Stimulated activated CD4-positive, alpha-beta T cell treated with anti-CD3 and anti-CD28 coated beads, TNF-alpha, amount 100 ng/mL, for 24 hours (primary cell): ENCODE measurements at regions not wholly inside any gene's neighbourhood (a gene's known extent, or its start where the extent isn't known, plus 50 kb on each side); places are given as distances from the start of the nearest gene placed in this dataset.

ENCODE experiments used
- DNase-seq, 3 experiments: peaks; one replicate each; pipeline ENCODE4 v3.0.0-alpha.2; 2020; ENCODE audit warnings: low read depth in 3 of 3

DNA sequence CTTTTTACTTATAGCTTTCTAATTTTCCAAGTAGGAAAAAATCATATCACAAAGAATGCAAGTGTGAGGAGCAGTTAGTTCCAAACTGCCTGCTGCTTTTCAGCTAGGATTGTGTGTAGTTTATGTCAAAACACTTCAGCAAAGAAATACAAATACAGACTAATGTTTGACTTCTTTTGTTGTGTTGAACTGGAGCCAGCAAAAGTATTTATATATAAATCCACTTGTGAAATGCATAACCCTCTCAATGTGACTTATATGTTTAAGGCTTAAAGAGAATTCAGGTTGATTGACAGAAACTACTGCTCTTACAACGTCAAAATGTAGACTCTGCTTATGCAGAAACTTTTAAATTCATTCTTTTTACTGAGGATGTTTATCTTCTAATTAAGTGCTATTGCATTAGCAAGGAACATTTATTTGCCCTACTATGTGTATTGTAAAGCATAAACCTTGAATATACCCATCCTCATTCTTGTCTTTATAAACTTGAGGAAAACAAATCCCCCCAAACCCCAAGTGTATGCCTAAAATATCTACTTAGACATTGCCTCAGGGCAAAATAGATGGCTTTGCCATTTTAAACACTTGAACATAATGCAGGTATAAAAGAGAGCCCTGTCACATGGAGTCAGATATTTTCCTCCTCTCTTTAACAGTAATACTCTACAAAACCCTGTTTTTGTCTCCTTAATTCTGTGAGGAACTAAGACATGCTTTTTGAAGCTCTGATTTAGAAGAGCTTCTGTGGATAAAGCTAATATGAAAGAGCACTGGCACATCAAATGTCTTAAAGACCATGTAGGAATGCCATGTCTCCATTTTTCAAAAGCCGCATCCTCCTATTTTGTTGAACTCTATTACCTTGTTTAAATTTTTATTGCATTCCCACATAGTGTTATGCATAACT lies 302.8 kb upstream of the TBC1D5 start:
- no peak for DNase-seq

DNA sequence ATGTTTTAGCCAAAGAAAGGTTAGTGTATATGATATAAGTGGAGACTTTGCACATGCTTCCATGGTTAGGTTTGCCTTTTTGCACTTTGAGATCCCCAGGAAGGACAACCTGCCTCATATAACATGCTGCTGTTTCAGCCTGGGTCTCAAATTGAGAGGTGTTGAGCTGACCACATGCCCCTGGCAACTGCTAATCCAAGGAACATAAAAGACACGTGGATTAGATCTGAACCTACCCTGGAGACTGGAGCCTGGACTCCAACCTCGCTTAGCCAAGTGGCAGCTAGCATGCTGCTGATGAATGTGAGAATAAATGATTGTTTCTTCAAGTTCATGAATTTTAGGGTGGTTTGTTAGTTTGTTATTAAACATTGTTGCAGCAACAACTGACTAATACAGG lies 301.8 kb upstream of the TBC1D5 start:
- no peak for DNase-seq

DNA sequence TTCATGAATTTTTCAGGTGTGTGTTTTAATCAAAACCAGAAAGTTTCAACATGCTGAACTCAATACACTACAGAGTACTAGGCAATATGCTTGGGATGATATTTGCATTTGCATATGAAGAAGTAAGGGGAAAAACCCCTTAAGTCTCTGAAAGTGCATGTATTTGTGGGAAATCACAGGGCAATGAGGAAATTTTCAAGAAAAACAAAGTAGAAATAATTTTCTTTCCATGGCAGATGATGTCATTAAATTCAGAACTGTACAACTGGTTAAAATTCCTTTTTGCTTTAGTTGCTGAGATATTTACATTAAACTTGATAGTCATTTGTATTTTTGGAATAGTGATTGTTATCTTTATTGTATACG lies 294.0 kb upstream of the TBC1D5 start:
- no peak for DNase-seq

DNA sequence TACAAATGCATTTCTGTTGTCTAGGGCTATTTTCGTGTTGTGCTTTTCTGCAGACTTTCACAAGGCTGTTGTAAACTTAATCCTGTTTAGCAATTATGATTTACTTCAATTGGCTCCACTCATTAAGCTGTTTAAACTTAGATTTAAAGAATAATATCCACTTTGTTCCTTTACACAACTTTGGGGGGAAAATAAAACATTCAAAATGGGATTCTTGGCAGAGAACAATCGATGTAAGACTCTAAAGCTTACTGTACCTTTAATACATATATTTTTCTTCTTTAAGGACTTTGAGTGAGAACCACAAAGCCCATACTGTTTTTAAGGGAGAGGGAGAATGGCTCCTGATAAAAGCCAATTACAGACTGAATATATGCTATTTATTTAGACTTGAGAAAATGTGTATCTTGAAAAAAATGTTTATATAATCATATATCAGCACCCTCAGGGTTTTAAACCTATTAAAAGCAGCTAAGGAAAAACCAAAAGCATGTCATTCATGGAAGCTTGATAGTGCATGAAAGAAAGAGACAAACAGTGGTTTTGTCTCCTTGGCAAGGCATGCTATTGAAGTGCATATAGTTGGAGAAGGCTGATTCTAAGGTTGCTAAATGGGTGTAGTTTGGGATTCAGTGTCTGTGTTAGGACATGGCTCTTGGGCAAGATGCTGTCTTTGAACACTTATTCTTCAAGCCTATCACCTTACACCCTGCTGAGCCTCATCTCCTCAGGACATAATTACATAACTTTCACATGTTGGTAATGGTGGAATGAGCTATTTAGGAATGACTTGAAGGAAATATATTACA lies 293.4 kb upstream of the TBC1D5 start:
- no peak for DNase-seq

DNA sequence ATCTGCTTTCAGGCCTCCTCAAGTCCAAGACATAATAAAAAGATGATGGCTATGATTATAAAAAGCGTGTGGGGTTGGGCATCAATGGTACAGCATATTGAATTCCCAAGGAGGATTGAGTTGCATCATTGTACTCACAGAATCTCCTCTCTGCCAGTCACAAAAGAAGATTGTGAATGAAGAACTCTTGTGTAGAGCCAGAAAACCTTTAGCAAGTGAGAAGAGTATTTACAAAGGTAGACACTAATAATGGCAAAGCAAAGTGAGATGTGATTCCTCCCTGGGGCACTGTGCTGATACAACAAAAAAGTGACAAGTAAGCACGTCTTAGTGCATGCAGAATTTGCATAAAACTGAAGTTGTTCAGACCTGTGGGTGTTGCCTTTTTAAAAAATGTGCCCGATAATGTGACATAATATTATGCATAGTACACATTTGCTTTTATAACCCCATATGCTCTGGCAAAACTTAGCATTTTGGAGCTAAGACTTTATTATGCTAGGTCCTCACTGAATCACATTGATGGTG lies 291.2 kb upstream of the TBC1D5 start:
- DNase-seq, result no peak

DNA sequence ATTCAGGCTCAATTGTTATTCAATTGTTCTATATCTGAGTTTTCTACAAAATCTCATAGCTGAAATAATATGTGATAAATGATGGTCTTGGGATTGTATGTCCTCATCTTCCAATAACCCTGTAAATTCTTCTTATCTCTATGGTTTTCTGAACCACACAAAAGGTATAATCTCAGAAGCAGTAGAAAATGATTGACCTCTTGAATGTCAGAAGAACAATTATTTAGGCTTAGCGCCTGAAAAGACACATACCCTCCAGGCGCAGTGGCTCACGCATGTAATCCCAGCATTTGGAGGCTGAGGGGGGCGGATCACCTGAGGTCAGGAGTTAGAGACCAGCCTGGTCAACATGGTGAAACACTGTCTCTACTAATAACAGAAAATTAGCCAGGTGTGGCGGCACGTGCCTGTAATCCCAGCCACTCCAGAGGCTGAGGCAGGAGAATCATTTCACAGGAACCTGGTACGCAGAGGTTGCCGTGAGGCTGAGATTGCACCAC lies 288.0 kb upstream of the TBC1D5 start:
- no peak for DNase-seq

DNA sequence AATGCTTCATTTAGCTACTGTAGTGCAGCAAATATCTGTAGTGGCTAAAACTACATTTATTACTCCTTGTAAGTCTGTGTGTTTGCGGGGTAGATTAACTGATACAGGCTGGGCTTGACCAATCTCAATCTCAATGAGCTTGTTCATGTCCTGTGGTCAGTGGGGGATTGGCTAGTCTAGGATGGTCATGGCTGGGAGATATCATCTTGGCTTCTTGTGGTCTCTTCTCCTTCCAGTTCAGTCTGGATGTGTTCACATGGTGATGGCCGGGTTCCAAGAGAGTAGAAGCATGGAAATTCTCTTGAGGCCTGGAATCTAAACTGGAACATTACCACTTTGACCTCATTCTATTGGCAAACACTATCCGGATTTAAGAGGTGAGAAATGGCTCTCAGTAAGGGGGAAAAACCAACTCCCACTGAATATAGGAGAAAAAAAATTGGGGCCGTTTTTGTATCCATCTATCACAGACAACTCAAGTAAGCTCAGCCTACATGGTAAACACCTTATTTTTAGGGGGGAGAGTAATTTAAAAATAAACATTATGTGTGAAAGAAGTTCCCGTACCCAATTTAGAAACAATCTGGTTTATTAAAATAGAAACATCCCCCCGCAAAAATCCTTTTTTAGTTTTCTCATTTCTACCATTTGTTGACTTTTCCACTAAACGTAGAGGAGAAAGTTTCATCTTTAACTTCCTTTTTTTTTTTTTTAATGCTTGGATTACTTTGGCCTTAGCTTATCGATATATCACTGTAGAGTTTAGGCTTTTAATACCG lies 284.9 kb upstream of the TBC1D5 start:
- DNase-seq, result no peak

DNA sequence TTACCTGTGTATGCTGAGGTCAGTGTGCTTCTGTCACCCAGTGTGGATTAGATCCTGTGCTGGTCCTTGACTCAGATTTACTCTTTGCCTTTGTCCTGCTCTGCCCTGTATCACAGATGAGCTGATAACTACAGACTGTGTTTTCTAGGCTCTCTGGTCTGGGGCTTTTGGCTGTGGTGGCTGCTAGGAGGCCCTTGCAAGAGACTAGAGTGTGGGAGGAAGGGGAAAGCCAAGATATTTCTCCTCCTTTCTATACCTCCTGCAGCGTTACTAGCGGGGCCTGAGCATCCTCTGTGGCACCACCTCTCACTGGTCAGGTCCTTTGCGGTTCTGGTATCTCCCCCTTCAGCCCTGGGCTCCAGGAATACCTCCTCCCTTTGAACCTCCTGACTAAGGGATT lies 282.3 kb upstream of the TBC1D5 start:
- no peak for DNase-seq

DNA sequence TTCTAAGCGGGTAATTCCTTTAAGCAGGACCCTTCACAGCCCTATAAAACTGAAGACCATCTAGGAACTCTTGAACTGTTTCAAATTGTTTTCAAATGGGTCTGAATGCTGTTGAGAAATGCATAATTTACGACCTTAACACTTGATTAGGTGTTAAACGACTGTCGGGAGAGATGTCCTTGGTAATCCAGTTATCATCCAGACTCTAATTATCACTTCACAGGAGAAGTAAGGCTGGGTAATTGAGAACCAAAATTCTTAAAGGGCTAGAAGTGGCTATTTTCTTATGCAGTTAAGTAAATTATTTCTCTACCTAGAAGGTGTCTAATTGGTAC lies 276.7 kb upstream of the TBC1D5 start:
- DNase-seq, result no peak

DNA sequence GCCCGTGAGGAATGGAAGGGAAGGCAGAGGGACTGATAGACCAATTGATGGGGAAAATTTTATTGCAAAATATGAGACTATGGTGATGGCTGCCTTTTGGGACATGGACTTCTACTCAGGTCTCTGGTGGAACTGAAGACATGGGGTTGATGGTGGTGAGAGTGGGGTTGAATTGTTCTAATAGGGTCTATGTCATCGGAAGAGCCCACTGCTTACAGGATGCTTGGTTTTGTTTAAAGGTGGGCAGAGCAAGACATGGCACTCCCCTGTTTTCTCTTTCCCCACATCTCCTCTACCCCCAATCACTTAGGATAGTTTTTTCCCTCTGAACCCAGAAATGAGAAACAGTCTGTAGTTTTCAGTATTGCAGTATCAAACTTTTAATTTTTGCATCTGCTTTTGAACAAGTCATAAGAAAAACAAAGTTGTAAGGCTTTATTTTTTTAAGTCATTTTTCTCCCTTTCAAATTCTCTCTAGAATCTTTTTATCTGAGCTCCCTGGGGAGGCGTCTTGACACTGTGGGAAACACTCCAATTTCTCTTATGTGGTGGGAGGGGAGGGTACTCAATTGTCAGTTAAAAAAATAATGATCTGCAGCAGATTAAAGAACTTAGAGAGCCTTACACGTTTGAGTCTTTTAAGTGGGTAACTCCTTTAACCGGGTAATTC lies 276.2 kb upstream of the TBC1D5 start:
- DNase-seq, result no peak

DNA sequence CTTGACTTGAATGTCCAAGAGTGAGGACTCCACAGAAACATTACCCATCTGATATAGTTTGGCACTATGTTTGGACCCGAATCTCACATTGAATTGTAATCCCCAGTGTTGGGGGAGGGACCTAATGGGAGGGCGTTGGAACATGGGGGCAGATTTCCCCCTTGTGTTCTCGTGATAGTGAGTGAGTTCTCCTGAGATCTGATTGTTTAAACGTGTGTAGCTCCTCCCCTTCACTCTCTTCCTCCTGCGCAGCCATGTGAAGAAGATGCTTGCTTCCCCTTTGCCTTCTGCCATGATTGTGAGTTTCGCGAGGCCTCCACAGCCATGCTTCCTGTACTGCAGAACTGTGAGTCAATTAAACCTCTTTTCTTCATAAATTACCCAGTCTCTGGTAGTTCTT lies 273.9 kb upstream of the TBC1D5 start:
- no peak for DNase-seq

DNA sequence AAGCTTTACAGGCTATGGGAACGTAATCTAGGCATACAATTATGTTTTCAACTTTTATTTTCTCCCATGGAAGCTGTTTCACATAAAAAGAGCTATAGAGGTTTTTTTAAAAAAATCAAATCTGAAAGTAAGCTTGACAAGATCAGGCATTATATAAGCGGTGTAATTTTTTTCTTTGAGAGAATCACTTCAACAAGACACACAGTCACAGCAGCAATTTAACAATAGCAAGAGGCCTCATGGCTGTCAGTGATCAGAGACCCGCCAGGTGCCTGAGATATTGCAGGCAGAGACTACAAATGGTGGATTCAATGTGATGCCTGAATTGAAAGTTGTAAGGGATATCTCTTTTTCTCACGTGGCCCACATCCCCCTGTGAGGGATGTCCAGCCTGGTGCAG lies 270.5 kb upstream of the TBC1D5 start:
- no peak for DNase-seq

DNA sequence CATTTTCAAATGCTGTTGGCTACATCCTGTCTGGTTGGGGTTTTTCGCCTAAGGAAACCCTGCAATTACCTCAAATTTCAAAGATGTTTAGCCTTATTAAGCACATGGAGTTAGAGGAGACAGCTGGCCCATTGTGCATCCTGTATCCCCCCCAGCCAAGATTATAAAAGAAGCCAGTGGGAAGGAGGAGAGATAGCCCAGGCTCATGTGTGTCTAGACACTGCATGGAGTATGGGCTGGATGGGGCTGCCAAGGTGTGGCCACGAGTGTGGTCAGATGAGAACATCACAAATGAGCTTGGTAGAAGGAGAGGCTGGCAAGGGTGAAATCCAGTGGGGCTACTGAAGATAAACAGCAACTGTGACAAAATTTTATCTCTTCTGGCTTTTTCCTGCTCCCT lies 270.0 kb upstream of the TBC1D5 start:
- no peak for DNase-seq

DNA sequence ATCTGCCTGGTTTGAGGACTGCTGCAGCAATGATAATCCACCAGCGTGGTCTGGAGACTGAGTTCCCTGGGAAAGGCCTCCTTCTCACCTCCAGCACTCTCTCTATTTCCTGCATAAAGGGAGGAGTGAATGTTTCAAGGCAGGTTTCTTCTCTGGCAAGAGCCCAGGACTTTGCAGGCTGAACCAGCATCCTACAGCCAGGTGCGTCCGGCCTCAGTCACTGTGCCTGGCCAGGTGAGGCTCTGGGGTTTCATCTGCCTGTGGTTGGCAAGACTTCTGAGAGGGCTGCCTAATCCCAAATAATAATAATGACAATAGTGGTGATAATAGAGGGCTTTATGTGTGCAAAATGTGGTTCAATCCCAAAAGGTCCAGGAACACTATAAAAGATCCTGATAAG lies 269.0 kb upstream of the TBC1D5 start:
- no peak for DNase-seq

DNA sequence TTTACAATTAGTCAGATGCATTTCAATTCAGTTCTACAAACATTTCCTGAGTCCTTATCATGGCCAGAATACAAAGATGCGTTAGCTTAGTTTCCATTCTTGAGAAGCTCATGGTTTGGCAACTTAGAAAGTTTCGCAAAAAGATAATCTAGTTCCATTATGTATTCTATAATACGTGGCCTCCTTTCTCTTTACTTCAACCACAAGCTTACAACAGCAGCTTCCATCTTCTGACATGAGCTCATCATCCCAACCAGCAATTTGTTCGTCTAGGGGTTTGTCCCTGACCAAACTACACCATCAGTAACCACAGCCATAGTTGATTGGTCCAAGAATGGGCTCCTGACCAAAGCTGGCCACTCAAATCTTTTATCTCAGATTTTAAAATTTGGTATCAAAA lies 267.6 kb upstream of the TBC1D5 start:
- DNase-seq, result no peak

DNA sequence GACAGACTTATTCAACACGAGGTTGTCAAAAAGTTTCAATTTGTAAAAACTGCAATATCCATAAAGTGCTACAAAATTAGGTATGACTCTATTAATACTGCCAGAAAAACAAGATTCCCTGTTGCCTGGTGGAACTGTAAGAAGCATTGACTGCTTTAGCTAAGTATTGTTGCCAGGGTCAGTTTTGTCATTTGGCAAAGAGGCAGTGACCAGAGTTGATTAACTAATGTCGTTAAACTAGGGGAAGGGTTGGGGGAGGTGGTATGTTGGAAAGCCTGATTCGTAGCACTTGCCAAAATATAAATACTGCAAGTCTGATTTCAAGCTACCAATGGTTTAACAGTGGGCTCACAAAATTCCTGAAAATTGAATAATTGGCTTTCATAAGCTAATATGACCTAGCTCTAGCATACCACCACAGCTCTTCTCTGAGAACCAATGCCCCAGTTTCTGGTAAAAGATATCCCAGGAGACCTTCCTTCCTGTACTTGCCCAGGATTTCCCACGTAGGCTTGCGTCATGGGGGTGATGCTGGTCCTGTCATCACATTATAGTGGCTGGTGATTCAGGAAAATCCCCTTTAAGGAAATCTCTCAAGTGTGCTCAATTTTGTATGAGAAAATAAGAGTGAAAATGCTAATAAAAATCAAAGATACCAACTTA lies 266.4 kb upstream of the TBC1D5 start:
- DNase-seq, result no peak

DNA sequence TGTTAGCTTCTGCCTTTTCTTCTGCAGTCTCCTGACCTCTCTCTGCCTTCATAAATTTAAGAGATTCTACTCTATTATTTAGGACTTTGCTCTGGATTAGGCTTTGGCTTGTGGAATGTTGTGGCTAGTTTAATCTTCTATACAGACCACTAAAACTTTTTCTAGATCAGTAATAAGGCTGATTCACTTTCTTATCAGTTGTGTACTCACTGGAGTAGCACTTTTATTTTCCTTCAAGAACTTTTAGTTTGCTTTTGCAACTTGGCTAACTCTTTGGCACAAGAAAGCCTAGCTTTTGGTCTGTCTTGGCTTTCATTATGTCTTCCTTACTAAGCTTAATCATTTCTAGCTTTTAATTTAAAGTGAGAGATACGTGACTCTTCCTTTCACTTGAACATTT lies 265.5 kb upstream of the TBC1D5 start:
- DNase-seq, result no peak

DNA sequence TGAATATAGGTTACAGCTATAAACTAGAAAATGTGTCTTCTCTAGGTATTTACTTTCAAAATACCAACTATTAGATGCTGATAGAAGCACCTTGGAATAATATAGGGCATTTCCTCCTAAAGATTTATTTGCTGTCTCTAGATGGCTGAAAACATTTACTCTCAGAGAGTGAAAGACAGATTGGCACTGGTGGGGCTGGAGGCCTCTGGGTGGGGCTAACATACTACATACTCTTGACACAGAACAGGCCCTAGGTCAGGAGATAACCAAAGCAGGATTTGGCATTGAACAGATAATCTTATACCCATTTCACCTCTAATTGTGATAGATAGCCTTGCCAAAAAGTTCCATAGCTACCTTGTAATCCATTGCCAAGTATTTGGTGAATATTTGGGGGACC lies 253.3 kb upstream of the TBC1D5 start:
- no peak for DNase-seq

DNA sequence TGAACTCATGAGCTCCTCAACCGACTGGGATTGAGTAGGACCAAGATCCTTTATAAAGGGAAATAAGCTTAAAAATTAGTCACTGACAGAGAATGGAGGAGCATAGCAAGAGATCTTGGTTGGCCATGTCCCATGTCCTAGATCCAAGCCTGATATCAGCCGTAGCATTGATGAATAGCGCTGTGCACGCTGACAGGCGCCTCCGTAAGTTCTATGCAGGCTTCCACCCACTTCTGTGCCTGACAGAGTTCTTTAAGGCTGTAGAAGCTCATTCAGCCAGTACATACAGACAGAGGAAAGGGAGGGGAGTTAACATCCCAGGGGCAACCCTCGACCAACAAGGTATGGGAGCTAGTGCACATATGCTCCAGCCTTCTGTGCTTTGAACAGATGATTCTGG lies 251.7 kb upstream of the TBC1D5 start:
- no peak for DNase-seq

DNA sequence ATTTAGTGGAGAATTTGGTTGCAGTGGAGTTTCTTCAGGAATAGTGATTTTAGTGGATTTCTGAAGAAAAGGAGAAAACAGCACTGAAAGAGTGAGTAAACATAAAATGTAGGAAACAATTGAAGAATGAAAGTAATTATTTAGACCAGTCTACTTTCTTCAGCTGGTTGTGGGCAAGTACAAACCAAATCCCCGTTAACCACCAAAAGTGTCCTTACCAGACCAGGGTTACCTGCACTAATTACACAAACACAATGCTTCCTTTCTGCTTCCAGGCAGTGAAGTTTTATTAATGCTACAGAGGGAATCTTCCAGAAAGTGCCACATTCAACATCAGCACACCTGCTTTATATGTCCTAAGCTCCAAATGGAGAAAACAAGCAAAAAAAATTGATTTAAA lies 248.0 kb upstream of the TBC1D5 start:
- no peak for DNase-seq

DNA sequence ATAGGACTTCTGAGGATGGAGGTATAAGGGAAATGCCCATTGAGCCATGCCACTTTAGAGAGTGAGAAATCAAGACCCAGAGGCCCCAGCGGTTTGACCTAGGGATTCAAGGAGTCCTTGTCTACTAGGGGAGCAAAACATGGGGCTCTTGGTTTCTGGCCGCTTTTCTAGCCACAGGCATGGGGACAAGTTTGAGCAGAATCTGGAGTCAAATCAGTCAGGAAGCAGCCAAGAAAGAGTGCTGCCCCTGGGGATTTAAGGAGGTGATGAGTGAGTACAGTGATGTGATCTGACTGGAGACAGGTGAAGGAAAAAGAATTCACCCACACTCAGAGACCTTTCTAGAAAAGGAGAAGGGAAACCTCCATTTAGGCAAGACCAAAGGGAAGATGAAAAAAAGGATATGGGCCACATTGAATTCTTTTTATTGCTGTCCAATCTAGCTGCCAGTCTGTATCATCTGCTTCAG lies 244.0 kb upstream of the TBC1D5 start:
- no peak for DNase-seq
